K562 (cell line): ENCODE measurements at regions not wholly inside any gene's neighbourhood (a gene's known extent, or its start where the extent isn't known, plus 50 kb on each side); places are given as distances from the start of the nearest gene placed in this dataset.

ENCODE experiments used
- CREB3L1 ChIP-seq: fragments of 450-650 bp; IDR thresholded peaks from 2 replicates; pipeline ENCODE4 v1.6.1; 2014; ENCODE audit warnings: low read depth, mild to moderate bottlenecking, moderate library complexity, borderline replicate concordance
- DEAF1 ChIP-seq: fragments of 450-650 bp; formaldehyde crosslinking; IDR thresholded peaks from 2 replicates; pipeline ENCODE4 v1.4.0; 2020; ENCODE audit warnings: mild to moderate bottlenecking, moderate library complexity
- E2F8 ChIP-seq: fragments of 450-650 bp; IDR thresholded peaks from 2 replicates; pipeline ENCODE4 v1.7.1; 2018; ENCODE audit warnings: mild to moderate bottlenecking, low read depth; ENCODE audit not compliant: partially characterized antibody
- ETV5 ChIP-seq: sonication (generic); formaldehyde crosslinking; IDR thresholded peaks from 2 replicates; pipeline ENCODE4 v1.4.0; 2020; ENCODE audit warnings: low read depth, mild to moderate bottlenecking, missing genetic modification reagents
- GABPB1 ChIP-seq: sonication (generic); formaldehyde crosslinking; IDR thresholded peaks from 2 replicates; pipeline ENCODE4 v1.8.0; 2022; ENCODE audit warnings: mild to moderate bottlenecking, missing genetic modification reagents
- MTF1 ChIP-seq: fragments of 250-450 bp; sonication (Bioruptor Pico); IDR thresholded peaks from 2 replicates; pipeline ENCODE4 v1.9.0; 2021; ENCODE audit warnings: moderate library complexity, mild to moderate bottlenecking, inconsistent platforms, borderline replicate concordance
- MYBL2 ChIP-seq, 2 experiments: fragments of 450-650 bp in 1 of 2; sonication (generic) in 1 of 2; formaldehyde crosslinking in 1 of 2; IDR thresholded peaks; 2 replicates each; pipeline versions ENCODE4 v1.6.1 to v1.8.1; 2017 to 2022; ENCODE audit warnings: borderline replicate concordance in 1 of 2, inconsistent platforms in 1 of 2, low read depth in 1 of 2, mild to moderate bottlenecking in 1 of 2, missing genetic modification reagents in 1 of 2, moderate library complexity in 1 of 2
- MYNN ChIP-seq, 2 experiments: sonication (generic); formaldehyde crosslinking in 1 of 2; IDR thresholded peaks; 2 replicates each; pipeline versions ENCODE4 v1.5.0 to v1.6.1; 2016 to 2020; ENCODE audit warnings: antibody characterized with exemption in 1 of 2, missing genetic modification reagents in 1 of 2
- NFE2 ChIP-seq: IDR thresholded peaks from 2 replicates; pipeline ENCODE4 v1.6.1; 2014; ENCODE audit warnings: antibody characterized with exemption, low read depth
- PHB ChIP-seq: fragments of 250-450 bp; sonication (Bioruptor Pico); IDR thresholded peaks from 2 replicates; pipeline ENCODE4 v1.5.0; 2021
- PHF8 ChIP-seq: fragments of 200-600 bp; sonication (generic); IDR thresholded peaks from 2 replicates; pipeline ENCODE4 v1.6.1; 2012; ENCODE audit warnings: mixed run types, mild to moderate bottlenecking, inconsistent platforms, low read length, moderate library complexity, borderline replicate concordance
- PTRF ChIP-seq: fragments of 450-650 bp; IDR thresholded peaks from 2 replicates; pipeline ENCODE4 v1.6.1; 2016; ENCODE audit warnings: mild to moderate bottlenecking, missing genetic modification characterization, missing compliant biosample characterization
- TAF9B ChIP-seq: fragments of 450-650 bp; IDR thresholded peaks from 2 replicates; pipeline ENCODE4 v1.6.1; 2018; ENCODE audit warnings: mild to moderate bottlenecking; ENCODE audit not compliant: partially characterized antibody
- TCF15 ChIP-seq: fragments of 250-450 bp; sonication (Bioruptor Pico); IDR thresholded peaks from 2 replicates; pipeline ENCODE4 v1.8.0; 2022; ENCODE audit warnings: moderate library complexity, mild to moderate bottlenecking, inconsistent platforms
- TGIF2 ChIP-seq: sonication (generic); formaldehyde crosslinking; IDR thresholded peaks from 2 replicates; pipeline ENCODE4 v1.8.1; 2022; ENCODE audit warnings: mild to moderate bottlenecking, missing genetic modification reagents, moderate library complexity
- THAP12 ChIP-seq: fragments of 250-450 bp; sonication (Bioruptor Pico); IDR thresholded peaks from 2 replicates; pipeline ENCODE4 v1.9.0; 2021; ENCODE audit warnings: mild to moderate bottlenecking, inconsistent platforms
- ZC3H8 ChIP-seq: fragments of 450-650 bp; IDR thresholded peaks from 2 replicates; pipeline ENCODE4 v1.6.1; 2017
- ZNF232 ChIP-seq: sonication (generic); formaldehyde crosslinking; IDR thresholded peaks from 2 replicates; pipeline ENCODE4 v1.8.0; 2022; ENCODE audit warnings: mild to moderate bottlenecking, missing genetic modification reagents
- ZNF24 ChIP-seq: fragments of 450-650 bp; IDR thresholded peaks from 2 replicates; pipeline ENCODE4 v1.6.1; 2016

- TF ChIP-seq CREB3L1, result peak; percentile 33; the same call in 1 of the 2 replicates
- TF ChIP-seq ZNF24, result no peak
- TF ChIP-seq NFE2, result peak; percentile 17; the same call in 1 of the 2 replicates
- no peak for TF ChIP-seq PHF8
- peak; percentile 42 for TF ChIP-seq E2F8
- TF ChIP-seq MYNN (IDR thresholded peaks at IDR 0.05), result 0 out of 2 replicates have a peak, but pooled peaks have one; percentile 33
- no peak for TF ChIP-seq MYNN (CRISPR knock-in tag; IDR thresholded peaks at IDR 0.05)
- TF ChIP-seq DEAF1, result no peak
- no peak for TF ChIP-seq TCF15 (CRISPR knock-in tag)
- no peak for TF ChIP-seq ETV5
- no peak for TF ChIP-seq ZNF232 (CRISPR knock-in tag)
- TF ChIP-seq MTF1 (CRISPR knock-in tag), result no peak
- TF ChIP-seq PHB (CRISPR knock-in tag), result no peak
- TF ChIP-seq ZC3H8, result no peak
- TF ChIP-seq MYBL2 (IDR thresholded peaks at IDR 0.05; ENCODE audit: low read depth), result no peak
- TF ChIP-seq MYBL2 (CRISPR knock-in tag; IDR thresholded peaks at IDR 0.05; ENCODE audit: borderline replicate concordance), result no peak
- TF ChIP-seq PTRF (tag), result no peak
- no peak for TF ChIP-seq TAF9B
- peak; percentile 50; the same call in 1 of the 2 replicates for TF ChIP-seq GABPB1 (CRISPR knock-in tag)
- TF ChIP-seq TGIF2 (CRISPR knock-in tag), result no peak
- TF ChIP-seq THAP12 (CRISPR knock-in tag), result no peak
Measured at GRCh38 chr16:85302018-85302847, 190.0 kb upstream of the CIBAR2 start (continued).
